ENCODE measurements at regions not wholly inside any gene's neighbourhood (a gene's known extent, or its start where the extent isn't known, plus 50 kb on each side); places are given as distances from the start of the nearest gene placed in this dataset.
"Not testable (repeated sequence)": the region's sequence is repeated elsewhere in the genome, so short reads cannot be mapped to it uniquely, and the experiment has no call there.

DNA sequence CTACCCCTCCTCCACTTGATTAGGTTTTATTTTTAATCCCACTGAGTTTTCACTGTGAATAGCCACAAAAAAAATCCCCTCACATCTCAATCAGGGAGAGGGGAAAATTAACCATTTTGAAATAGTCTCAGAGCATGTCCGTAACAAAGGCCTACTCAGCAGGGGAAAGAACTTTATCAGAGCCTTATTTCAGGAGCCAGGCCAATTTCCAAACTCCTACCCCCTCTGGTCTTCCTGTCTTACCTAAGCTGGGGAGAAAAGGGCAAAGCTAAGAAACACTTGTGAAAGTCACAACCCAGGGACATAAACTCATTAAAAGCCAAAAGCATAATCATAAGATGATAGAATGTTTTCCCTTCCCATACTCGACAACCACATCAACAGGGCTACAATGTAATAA lies 260.3 kb upstream of the DIO3 start:
- DNase-seq: no peak

GRCh38 chr14:101307162-101307561 lies 254.1 kb upstream of the DIO3 start:
- DNase-seq: not testable (repeated sequence)

DNA sequence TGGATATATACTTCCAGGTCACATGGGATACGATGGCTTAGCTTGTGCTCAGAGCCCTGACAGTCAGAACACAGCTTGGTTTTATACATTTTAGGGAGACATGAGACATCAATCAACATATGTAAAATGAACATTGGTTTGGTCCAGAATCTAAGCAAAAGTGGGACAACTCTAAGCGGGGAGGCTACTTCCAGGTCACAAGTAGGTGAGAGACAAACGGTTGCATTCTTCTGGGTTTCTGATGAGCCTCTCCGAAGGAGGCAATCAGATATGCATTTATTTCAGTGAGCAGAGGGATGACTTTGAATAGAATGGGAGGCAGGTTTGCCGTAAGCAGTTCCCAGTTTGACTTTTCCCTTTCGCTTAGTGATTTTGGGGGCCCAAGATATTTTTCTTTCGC lies 250.1 kb upstream of the DIO3 start:
- not testable (repeated sequence) for DNase-seq

DNA sequence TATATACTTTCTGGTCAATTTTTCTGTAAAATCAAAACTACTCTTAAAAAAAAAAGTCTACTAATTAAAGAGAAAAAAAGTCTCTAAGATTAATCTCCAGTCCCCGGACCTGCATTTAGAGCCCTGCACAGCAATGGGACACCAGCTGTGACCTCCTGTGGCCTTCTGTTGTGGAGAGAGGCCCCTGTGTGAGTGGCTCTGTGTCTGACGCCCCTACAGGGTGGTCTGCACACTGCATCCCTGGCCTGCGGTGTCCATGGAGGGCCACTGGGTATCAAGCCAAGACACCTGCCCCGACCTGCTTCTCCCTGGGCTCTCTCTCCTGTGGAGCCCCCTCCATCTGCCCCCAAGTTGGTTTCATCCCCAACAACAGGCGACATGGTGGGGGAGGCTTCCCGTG lies 248.0 kb upstream of the DIO3 start:
- no peak for DNase-seq

GRCh38 chr14:101315802-101316296 lies 245.4 kb upstream of the DIO3 start:
- no peak for DNase-seq

- DNase-seq: no peak
Observed at GRCh38 chr14:101318271-101318670, 243.0 kb upstream of the DIO3 start.

- no peak for DNase-seq
Observed at GRCh38 chr14:101320396-101320795, 240.9 kb upstream of the DIO3 start.

DNA sequence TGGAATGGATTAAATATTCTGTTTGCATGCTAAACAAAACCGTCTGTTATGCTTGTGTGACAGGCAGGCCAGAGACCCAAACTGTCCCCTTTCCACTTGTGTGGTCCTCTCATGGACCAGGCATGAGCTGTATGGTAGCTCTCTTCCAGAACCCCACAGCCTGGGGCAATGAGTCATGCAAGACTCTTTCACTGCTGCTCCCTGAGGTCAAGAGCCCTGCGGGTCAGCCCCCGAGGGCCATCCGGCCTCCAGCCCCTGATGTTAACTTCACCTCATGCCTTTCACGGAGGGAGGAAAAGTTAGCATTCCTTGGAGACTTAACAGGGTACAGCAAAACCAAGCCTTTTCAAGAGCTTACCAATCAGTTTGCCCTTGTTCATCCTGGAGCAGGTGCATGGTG lies 239.1 kb upstream of the DIO3 start:
- no peak for DNase-seq

DNA sequence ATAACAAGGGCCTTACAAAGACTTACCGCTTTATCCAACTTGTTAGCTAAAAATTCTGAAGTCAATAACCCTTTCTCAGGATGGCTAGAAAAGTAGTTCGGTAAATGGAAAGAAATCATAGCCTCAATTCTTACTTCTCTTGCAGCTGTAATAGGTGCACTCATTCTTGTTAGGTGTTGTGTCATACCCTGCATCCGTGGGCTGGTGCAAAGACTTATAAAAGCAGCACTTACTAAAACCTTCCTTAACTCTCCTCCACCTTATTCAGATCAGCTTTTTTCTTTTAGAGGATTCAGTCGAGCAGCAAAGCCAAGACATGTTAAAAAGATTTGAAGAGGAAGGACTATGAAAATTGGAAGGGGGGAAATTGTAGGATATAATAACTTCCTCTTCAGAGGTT lies 238.2 kb upstream of the DIO3 start:
- no peak for DNase-seq

DNA sequence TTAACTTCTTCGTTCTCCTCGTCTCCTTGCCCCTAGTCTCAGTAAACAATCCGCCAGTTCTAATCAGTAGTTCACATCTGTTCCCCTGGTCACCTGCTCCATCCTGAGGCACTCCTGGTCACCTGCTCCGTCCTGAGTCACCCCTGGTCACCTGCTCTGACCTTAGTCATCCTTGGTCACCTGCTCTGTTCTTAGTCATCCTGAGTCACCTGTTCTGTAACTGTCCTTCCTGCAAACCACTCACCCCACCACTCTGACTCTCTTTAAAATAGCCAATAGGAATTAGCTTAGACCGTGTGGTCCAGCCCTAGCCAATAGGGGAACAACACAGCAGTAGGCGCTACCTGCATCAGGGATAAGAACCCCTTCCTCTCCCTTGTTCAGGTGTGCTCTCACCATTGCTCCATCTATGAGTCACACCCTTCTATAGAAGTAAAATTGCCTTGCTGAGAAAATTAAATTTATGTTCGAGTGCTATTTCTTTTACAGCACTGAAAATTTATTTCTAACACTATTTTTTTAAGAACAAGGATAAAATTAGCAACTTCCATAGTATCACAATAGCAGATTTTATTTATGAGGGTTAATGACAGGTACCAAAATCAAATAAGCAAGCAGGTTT lies 237.6 kb upstream of the DIO3 start:
- not testable (repeated sequence) for DNase-seq

- no peak for DNase-seq
Observed at GRCh38 chr14:101325319-101325718, 236.0 kb upstream of the DIO3 start.

GRCh38 chr14:101328412-101329028 lies 232.8 kb upstream of the DIO3 start:
- DNase-seq: no peak

- DNase-seq: no peak
Observed at GRCh38 chr14:101330416-101331140, 230.7 kb upstream of the DIO3 start.

DNA sequence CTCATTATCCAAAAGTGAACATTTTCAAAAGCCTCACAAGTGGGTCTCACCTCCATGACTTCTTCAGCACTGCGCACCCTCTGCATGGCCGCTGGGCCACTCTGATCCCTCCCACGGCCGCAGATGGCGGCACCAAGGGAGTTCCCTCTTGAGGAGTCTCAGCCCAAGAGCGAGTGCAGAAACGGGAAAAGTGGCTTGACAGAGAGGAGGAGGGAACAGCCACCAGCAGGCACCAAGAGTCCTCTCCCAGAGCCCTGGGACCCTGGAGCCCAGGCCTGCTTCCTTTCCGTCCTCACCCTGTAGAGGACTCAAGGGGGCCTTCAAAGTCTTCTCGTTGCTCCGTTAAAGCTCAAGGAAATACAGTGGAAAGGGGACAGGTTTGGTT lies 230.2 kb upstream of the DIO3 start:
- no peak for DNase-seq

- DNase-seq: no peak
Observed at GRCh38 chr14:101331661-101332169, 229.6 kb upstream of the DIO3 start.

GRCh38 chr14:101332281-101332680 lies 229.0 kb upstream of the DIO3 start:
- no peak for DNase-seq

GRCh38 chr14:101333335-101334280 lies 227.7 kb upstream of the DIO3 start:
- DNase-seq: no peak

DNA sequence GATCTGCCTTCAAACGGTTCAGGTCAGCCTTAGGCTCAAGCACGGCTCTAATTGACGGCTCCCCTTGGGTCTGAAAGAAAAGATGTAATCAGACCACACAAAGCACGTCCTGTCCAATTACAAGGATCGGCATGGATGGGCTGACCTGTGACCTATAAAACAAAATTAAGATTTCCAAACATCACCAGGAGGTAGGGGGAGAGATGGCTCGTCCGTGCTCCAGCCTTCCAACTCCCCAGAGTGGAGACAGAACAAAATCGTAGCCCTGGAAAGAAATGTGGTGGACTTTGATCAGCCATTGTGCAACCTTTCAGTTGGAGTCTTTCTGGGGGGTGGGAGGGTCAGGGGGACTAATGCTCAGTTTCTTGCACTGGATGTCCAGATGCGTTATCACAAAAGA lies 226.6 kb upstream of the DIO3 start:
- DNase-seq: no peak

- DNase-seq: no peak
Observed at GRCh38 chr14:101335061-101335661, 226.1 kb upstream of the DIO3 start.

DNA sequence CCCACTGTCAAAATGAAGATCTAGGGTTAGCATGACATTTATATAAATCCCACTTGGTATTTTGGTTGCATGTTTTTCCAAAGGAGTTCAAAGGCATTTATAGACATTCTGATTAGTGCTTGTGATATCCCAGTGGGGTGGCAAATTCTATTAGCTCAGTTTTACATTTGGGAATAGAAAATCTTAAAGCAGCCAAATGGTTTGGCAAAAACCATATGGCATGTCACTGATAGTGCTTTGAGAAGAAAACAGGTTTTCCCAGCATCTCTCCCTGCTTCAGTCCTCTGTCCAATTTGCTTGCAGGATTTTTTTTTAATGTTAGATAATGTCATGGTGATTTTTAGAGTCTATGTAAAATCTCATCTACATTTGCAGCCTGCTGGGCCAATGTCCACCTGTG lies 225.1 kb upstream of the DIO3 start:
- DNase-seq: no peak

DNA sequence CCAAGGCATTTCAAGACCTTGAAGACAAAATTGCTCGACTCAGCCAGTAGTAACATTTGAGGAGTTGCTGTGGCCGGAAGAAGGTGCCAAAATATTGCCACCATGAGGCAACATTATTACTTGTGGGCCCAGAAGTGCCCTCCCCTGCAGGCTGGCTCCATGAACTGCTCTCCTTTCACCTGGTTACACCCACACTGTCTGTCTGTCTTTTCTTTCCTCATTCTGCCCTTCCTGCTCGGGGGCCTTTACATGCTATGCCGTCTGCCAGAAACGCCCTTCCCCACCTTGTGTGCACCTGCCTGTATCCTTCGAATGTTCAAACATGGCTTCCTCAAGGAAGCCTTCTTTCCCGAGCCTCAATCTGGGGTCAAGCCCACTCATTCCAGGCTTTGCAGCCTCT lies 224.2 kb upstream of the DIO3 start:
- DNase-seq: no peak

- no peak for DNase-seq
Observed at GRCh38 chr14:101340556-101340955, 220.7 kb upstream of the DIO3 start.

Measured in CD4-positive, alpha-beta T cell treated with Interleukin-17A for 1 hour (primary cell).